Progenitor cell of endocrine pancreas (in vitro differentiated cells): ENCODE measurements at regions not wholly inside any gene's neighbourhood (a gene's known extent, or its start where the extent isn't known, plus 50 kb on each side); places are given as distances from the start of the nearest gene placed in this dataset.

ENCODE experiments used
- DNase-seq: peaks from one replicate; pipeline ENCODE4 v3.0.0; 2021; ENCODE audit warnings: low spot score; ENCODE audit not compliant: unreplicated experiment
- H3K27ac Mint-ChIP-seq: 2 replicates; pipeline ENCODE4 v1.8.0; 2021; ENCODE audit warnings: mild to moderate bottlenecking, moderate library complexity, mixed read lengths
- H3K27me3 Mint-ChIP-seq: 2 replicates; pipeline ENCODE4 v1.8.0; 2021; ENCODE audit warnings: mixed read lengths
- H3K36me3 Mint-ChIP-seq: 2 replicates; pipeline ENCODE4 v1.8.0; 2022; ENCODE audit warnings: mixed read lengths; ENCODE audit not compliant: insufficient read depth
- H3K4me1 Mint-ChIP-seq: 2 replicates; pipeline ENCODE4 v1.8.0; 2021; ENCODE audit warnings: low read depth, mixed read lengths
- H3K4me3 Mint-ChIP-seq: 2 replicates; pipeline ENCODE4 v1.8.0; 2021; ENCODE audit warnings: low read depth, mild to moderate bottlenecking, moderate library complexity, mixed read lengths
- H3K9me3 Mint-ChIP-seq: 2 replicates; pipeline ENCODE4 v1.8.0; 2021; ENCODE audit warnings: low read depth, mixed read lengths
- CTCF ChIP-seq: fragments of 200-600 bp; sonication (generic); IDR thresholded peaks from one replicate; pipeline ENCODE4 v1.5.0; 2021; ENCODE audit warnings: antibody characterized with exemption, mild to moderate bottlenecking; ENCODE audit not compliant: unreplicated experiment

GRCh38 chr14:47863441-47863840, 188.0 kb upstream of the MDGA2 start:
- no peak for TF ChIP-seq CTCF
- Mint-ChIP-seq H3K4me1 (peaks cover 3% of the 10 kb centered on the region), H3K36me3 (no peaks in the 10 kb centered on the region), H3K9me3 (no peaks in the 10 kb centered on the region), H3K27me3 (no peaks in the 10 kb centered on the region), H3K4me3 (no peak overlapping the region), H3K27ac (no peak overlapping the region)
- DNase-seq: no peak

- no peaks in the 10 kb centered on the region for H3K36me3 Mint-ChIP-seq
- H3K27ac Mint-ChIP-seq: no peak overlapping the region
- H3K4me1 Mint-ChIP-seq: no peaks in the 10 kb centered on the region
- no peaks in the 10 kb centered on the region for H3K9me3 Mint-ChIP-seq
- no peak overlapping the region for H3K4me3 Mint-ChIP-seq
- no peaks in the 10 kb centered on the region for H3K27me3 Mint-ChIP-seq
- TF ChIP-seq CTCF: no peak
- no peak for DNase-seq
Measured at GRCh38 chr14:47857646-47858045, 182.2 kb upstream of the MDGA2 start.

- H3K36me3 Mint-ChIP-seq: peaks cover under 1% of the 10 kb centered on the region
- H3K27me3 Mint-ChIP-seq: no peaks in the 10 kb centered on the region
- no peak overlapping the region for H3K4me3 Mint-ChIP-seq
Measured at GRCh38 chr14:47852278-47852677, 176.9 kb upstream of the MDGA2 start.

GRCh38 chr14:47846008-47846407, 170.6 kb upstream of the MDGA2 start:
- H3K27ac Mint-ChIP-seq: no peak overlapping the region
- DNase-seq: no peak
- TF ChIP-seq CTCF: no peak
- no peaks in the 10 kb centered on the region for H3K27me3 Mint-ChIP-seq
- H3K9me3 Mint-ChIP-seq: peaks cover 41% of the 10 kb centered on the region
- no peak overlapping the region for H3K4me3 Mint-ChIP-seq
- peaks cover 19% of the 10 kb centered on the region for H3K36me3 Mint-ChIP-seq
- H3K4me1 Mint-ChIP-seq: peaks cover 3% of the 10 kb centered on the region

More at GRCh38 chr14:47852278-47852677, 176.9 kb upstream of the MDGA2 start:
- no peak for TF ChIP-seq CTCF
- Mint-ChIP-seq H3K27ac (no peak overlapping the region), H3K9me3 (peaks cover 18% of the 10 kb centered on the region), H3K4me1 (no peaks in the 10 kb centered on the region)
- no peak for DNase-seq

GRCh38 chr14:47843236-47843635, 167.8 kb upstream of the MDGA2 start:
- Mint-ChIP-seq H3K4me1 (peaks cover 3% of the 10 kb centered on the region), H3K4me3 (no peak overlapping the region)

More at GRCh38 chr14:47843236-47843635, 167.8 kb upstream of the MDGA2 start:
- DNase-seq: no peak
- Mint-ChIP-seq H3K9me3 (peaks cover 26% of the 10 kb centered on the region), H3K27ac (no peak overlapping the region), H3K27me3 (no peaks in the 10 kb centered on the region), H3K36me3 (peaks cover 19% of the 10 kb centered on the region)
- no peak for TF ChIP-seq CTCF
